Right atrium auricular region (tissue), 2 donors: ENCODE measurements at regions not wholly inside any gene's neighbourhood (a gene's known extent, or its start where the extent isn't known, plus 50 kb on each side); places are given as distances from the start of the nearest gene placed in this dataset.

Source experiments
- DNase-seq: peaks from one replicate; pipeline ENCODE4 v3.0.0-alpha.2; 2019; ENCODE audit warnings: low spot score
- H3K27ac ChIP-seq, 2 donors: fragments of 200-600 bp; sonication (generic); 1 replicate in 1 of 2; 2 replicates in 1 of 2; pipeline ENCODE4 v1.5.1; 2016 to 2019
- H3K27me3 ChIP-seq, 2 donors: fragments of 200-600 bp; sonication (generic); one replicate each; pipeline versions ENCODE4 v1.5.1 to v1.6.0; 2017 to 2019
- H3K36me3 ChIP-seq: fragments of 200-600 bp; sonication (generic); one replicate; pipeline ENCODE4 v1.5.1; 2016
- H3K4me1 ChIP-seq, 2 donors: fragments of 200-600 bp; sonication (generic); one replicate each; pipeline versions ENCODE4 v1.5.1 to v1.6.0; 2017 to 2019
- H3K4me3 ChIP-seq, 2 donors: fragments of 200-600 bp; sonication (generic); 1 replicate in 1 of 2; 2 replicates in 1 of 2; pipeline ENCODE4 v1.5.1; 2017 to 2019; ENCODE audit warnings: mild to moderate bottlenecking in 1 of 2, moderate library complexity in 1 of 2
- H3K9me3 ChIP-seq, 2 donors: fragments of 200-600 bp; sonication (generic); one replicate each; pipeline ENCODE4 v1.5.1; 2019
- TF ChIP-seq, protein P1 (sequence below), 2 donors: fragments of 200-600 bp; sonication (generic); IDR thresholded peaks; one replicate each; pipeline ENCODE4 v1.5.1; 2019; ENCODE audit warnings: antibody characterized with exemption in 2 of 2

DNA sequence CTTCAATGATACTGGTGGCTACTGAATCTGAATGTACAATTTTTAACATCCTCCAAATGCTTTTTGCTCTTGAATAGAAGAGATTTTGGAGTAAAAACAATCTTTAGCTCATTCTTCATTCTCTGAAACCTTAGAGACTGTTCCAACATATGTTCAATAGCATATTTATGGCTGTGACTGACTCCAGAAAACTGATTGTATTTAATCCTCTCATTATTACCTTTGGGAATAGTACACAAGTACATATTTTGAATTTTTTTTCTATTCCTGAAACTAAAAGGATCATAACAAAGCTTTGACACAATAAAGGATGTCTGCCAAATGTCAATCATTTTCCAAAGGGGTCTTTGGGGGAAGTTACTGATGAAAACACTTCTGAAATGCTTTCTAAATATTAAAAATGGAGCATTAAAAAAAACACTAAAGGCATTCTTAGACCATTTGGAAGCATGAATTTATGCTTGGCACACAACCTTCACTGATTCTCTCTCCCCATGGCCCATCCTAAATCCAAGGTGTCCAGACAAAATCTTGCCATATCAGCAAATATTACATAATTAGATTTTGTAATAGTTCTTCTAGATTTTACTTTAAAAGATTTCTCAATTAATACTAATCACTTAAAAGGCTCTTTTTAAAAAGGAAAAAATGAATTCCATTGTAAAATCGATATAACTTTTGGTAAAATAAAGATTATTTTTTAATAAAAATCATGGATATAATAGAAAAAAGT is 936.8 kb downstream of the EPHA3 start:
- H3K4me1 ChIP-seq = no peaks in the 10 kb centered on the region
- H3K27me3 ChIP-seq = no peaks in the 10 kb centered on the region
- TF ChIP-seq, protein P1, sequence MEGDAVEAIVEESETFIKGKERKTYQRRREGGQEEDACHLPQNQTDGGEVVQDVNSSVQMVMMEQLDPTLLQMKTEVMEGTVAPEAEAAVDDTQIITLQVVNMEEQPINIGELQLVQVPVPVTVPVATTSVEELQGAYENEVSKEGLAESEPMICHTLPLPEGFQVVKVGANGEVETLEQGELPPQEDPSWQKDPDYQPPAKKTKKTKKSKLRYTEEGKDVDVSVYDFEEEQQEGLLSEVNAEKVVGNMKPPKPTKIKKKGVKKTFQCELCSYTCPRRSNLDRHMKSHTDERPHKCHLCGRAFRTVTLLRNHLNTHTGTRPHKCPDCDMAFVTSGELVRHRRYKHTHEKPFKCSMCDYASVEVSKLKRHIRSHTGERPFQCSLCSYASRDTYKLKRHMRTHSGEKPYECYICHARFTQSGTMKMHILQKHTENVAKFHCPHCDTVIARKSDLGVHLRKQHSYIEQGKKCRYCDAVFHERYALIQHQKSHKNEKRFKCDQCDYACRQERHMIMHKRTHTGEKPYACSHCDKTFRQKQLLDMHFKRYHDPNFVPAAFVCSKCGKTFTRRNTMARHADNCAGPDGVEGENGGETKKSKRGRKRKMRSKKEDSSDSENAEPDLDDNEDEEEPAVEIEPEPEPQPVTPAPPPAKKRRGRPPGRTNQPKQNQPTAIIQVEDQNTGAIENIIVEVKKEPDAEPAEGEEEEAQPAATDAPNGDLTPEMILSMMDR (IDR thresholded peaks at IDR 0.05) = no peak
- DNase-seq = no peak
- no peaks in the 10 kb centered on the region for H3K36me3 ChIP-seq
- no peaks in the 10 kb centered on the region for H3K9me3 ChIP-seq
- H3K4me3 ChIP-seq = no peak overlapping the region
- no peak overlapping the region for H3K27ac ChIP-seq

DNA sequence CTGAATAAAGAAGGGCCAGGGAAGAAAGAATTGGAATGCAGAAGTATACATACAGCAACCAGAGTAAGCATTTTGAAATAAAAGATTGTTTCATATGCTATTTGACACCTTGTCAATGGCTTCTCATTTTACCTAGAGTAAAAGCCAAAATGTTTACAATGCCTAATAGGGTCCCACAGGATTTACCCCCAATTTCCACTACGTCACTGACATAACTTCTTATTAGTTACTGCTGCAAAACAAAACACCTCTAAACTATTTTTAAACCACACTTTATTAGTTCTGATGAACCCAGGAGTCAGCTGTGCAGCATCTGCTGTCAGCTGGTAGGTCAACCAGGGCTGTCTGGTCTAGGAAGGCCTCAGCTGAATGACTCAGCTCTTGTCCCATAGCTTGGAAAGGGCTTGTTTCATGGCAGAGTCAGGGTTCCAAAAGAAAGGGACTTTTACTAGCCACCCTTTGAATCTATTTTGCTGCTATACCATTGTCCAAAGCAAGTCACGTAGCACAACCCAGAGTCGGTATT is 945.1 kb downstream of the EPHA3 start:
- no peak for DNase-seq
- Histone ChIP-seq H3K27ac (no peak overlapping the region), H3K9me3 (no peaks in the 10 kb centered on the region), H3K4me3 (no peak overlapping the region), H3K4me1 (no peaks in the 10 kb centered on the region), H3K27me3 (no peaks in the 10 kb centered on the region), H3K36me3 (no peaks in the 10 kb centered on the region)
- TF ChIP-seq, protein P1 (IDR thresholded peaks at IDR 0.05) = no peak

GRCh38 chr3:90054311-90054710 is 946.9 kb downstream of the EPHA3 start:
- no peaks in the 10 kb centered on the region for H3K27me3 ChIP-seq
- DNase-seq = no peak
- H3K27ac ChIP-seq = no peak overlapping the region
- no peak overlapping the region for H3K4me3 ChIP-seq
- H3K9me3 ChIP-seq = no peaks in the 10 kb centered on the region
- TF ChIP-seq, protein P1 (IDR thresholded peaks at IDR 0.05) = no peak
- H3K36me3 ChIP-seq = no peaks in the 10 kb centered on the region
- H3K4me1 ChIP-seq = no peaks in the 10 kb centered on the region

DNA sequence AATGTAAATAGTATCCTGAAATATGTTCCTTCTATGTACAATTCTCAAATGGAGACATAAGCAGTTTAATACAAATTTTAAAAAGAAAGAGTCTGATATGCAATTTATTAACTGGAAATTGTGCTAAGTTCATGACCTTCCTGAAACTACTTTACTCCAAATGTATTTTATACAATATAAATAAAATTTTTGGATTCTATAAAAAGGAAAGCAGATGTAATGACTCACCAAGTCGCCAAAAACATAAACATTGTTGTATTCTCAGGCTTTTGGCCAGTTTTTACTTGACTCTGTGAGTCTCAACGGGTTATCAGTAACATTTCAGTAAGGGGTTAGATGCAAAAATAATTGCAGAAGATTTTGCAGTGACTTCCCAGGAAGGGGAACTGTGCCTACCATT is 948.2 kb downstream of the EPHA3 start:
- Histone ChIP-seq H3K27me3 (no peaks in the 10 kb centered on the region), H3K4me3 (no peak overlapping the region), H3K4me1 (no peaks in the 10 kb centered on the region), H3K27ac (no peak overlapping the region), H3K36me3 (no peaks in the 10 kb centered on the region), H3K9me3 (no peaks in the 10 kb centered on the region)
- TF ChIP-seq, protein P1 (IDR thresholded peaks at IDR 0.05) = no peak
- DNase-seq = no peak

DNA sequence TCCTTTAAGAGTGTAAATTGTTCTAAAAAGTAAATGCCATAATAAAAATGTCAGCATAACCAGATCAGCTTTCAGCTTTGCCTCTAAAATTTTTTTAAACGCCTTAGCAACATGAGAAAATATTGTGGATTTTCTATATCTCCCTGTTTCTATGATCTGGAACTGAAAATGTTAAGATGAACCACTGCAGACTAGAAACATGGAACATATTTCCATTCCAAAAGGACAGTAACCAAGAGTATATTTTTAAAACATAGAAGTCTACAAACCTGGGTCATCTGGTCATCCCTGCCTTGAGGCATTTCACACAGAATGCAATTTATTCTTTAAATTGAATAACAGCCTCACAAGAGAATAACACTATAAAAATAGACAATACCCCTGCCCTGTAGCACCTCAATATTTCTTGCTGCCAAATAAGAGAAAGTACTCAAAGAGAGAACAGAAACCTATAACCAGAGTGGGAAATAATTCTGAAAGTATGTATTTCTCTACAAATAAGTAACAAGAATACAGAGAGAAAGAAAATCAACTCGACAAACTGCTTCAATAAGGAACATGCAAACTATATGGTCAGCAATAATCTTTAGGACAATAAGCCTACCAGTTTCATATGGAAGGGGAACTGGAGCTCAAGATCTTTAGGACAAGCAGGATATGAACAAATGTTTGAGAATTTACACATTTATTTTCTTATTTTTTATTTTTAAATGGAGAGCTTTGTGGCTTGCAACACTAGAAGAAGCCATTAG is 949.0 kb downstream of the EPHA3 start:
- no peaks in the 10 kb centered on the region for H3K9me3 ChIP-seq
- no peaks in the 10 kb centered on the region for H3K4me1 ChIP-seq
- no peaks in the 10 kb centered on the region for H3K36me3 ChIP-seq
- TF ChIP-seq, protein P1 (IDR thresholded peaks at IDR 0.05) = no peak
- no peak overlapping the region for H3K27ac ChIP-seq
- DNase-seq = no peak
- no peak overlapping the region for H3K4me3 ChIP-seq
- no peaks in the 10 kb centered on the region for H3K27me3 ChIP-seq
